ENCODE measurements at regions not wholly inside any gene's neighbourhood (a gene's known extent, or its start where the extent isn't known, plus 50 kb on each side); places are given as distances from the start of the nearest gene placed in this dataset.

DNA sequence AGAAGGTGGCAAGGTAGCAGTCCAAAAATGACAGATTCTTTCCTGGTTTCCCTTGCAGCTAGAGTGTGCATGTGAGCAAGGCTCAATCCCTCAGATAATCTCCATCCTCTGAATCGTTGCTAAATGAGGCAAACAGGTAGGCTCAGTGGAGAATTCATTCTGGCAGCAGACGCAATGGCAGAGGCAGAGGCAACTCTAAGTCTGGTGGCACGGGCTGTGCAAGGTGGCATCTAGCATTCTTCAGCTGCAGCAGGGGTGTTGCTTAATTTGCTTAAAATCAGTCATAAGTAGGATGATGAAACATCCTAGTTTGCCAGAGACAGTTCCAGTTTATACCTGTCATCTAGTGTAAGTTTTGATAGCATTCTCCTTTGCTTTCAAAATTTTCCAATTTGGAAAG, 391.1 kb upstream of the MEX3C start:
- TF ChIP-seq POLR2A (IDR thresholded peaks at IDR 0.05) (no peak), CTCF (IDR thresholded peaks at IDR 0.05) (no peak), EP300 (IDR thresholded peaks at IDR 0.05) (no peak)
- no peak overlapping the region for H3K27ac ChIP-seq
- no peaks in the 10 kb centered on the region for H3K9me3 ChIP-seq
- no peaks in the 10 kb centered on the region for H3K27me3 ChIP-seq
- no peak overlapping the region for H3K4me3 ChIP-seq
- no peak for DNase-seq
- intact Hi-C loops (cut with DNase I), result no loop called here
- no peaks in the 10 kb centered on the region for H3K36me3 ChIP-seq
- WGBS, 3 donors, result 59 to 79% (median 63%) methylated on average over 3 of the region's 3 CpGs
- no peaks in the 10 kb centered on the region for H3K4me1 ChIP-seq (ENCODE audit: insufficient read depth)

GRCh38 chr18:51593931-51594330, 396.4 kb upstream of the MEX3C start:
- Histone ChIP-seq H3K4me3 (no peak overlapping the region), H3K9me3 (peaks cover 0 to 5% of the 10 kb centered on the region in 2 donors), H3K27me3 (no peaks in the 10 kb centered on the region), H3K4me1 (ENCODE audit: insufficient read depth) (no peaks in the 10 kb centered on the region), H3K36me3 (no peaks in the 10 kb centered on the region), H3K27ac (no peak overlapping the region)
- TF ChIP-seq EP300 (IDR thresholded peaks at IDR 0.05) (no peak), POLR2A (IDR thresholded peaks at IDR 0.05) (no peak), CTCF (IDR thresholded peaks at IDR 0.05) (no peak)
- intact Hi-C loops (cut with DNase I), result no loop called here
- no peak for DNase-seq
- WGBS, 3 donors, result 65 to 77% (median 75%) methylated on average over 2 of the region's 2 CpGs

- no peaks in the 10 kb centered on the region for H3K36me3 ChIP-seq
- no peak overlapping the region for H3K27ac ChIP-seq
- no peak for DNase-seq
- no peaks in the 10 kb centered on the region for H3K9me3 ChIP-seq
- intact Hi-C loops (cut with DNase I), result no loop called here
- H3K4me3 ChIP-seq, result no peak overlapping the region
- no peaks in the 10 kb centered on the region for H3K27me3 ChIP-seq
- TF ChIP-seq CTCF (IDR thresholded peaks at IDR 0.05) (no peak), EP300 (IDR thresholded peaks at IDR 0.05) (no peak), POLR2A (IDR thresholded peaks at IDR 0.05) (no peak)
- no peaks in the 10 kb centered on the region for H3K4me1 ChIP-seq (ENCODE audit: insufficient read depth)
These were observed 405.6 kb upstream of the MEX3C start for GRCh38 chr18:51603111-51603510.

DNA sequence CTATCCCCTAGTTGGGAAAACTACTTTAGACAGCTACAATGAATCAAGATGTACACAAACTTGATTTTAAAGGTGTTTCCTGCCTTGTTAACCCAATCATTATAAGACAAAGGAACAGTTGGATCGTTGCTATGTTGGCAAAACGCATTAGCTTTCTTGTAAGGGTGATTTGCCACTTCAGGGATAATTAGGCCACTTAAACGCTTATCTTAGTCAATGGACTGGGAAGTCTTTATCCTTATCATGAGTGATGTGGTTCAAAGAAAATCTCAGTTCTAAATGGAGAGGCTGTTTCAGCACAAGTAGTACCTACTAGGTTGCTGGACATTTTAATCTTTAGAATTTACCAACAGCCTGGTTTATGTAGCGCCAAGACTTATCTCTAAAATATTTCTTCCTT, 406.1 kb upstream of the MEX3C start:
- H3K27ac ChIP-seq, result no peak overlapping the region
- DNase-seq, result no peak
- 61 to 66% (median 64%) methylated on average over 4 of the region's 4 CpGs for WGBS, 3 donors
- no peak for TF ChIP-seq POLR2A (IDR thresholded peaks at IDR 0.05)
- no peak for TF ChIP-seq EP300 (IDR thresholded peaks at IDR 0.05)
- TF ChIP-seq CTCF (IDR thresholded peaks at IDR 0.05), result no peak
- H3K27me3 ChIP-seq, result no peaks in the 10 kb centered on the region
- no peaks in the 10 kb centered on the region for H3K9me3 ChIP-seq
- H3K4me3 ChIP-seq, result no peak overlapping the region
- intact Hi-C loops (cut with DNase I), result no loop called here
- no peaks in the 10 kb centered on the region for H3K36me3 ChIP-seq
- no peaks in the 10 kb centered on the region for H3K4me1 ChIP-seq (ENCODE audit: insufficient read depth)

- Histone ChIP-seq H3K9me3 (no peaks in the 10 kb centered on the region), H3K36me3 (no peaks in the 10 kb centered on the region), H3K4me3 (no peak overlapping the region), H3K27me3 (no peaks in the 10 kb centered on the region), H3K4me1 (ENCODE audit: insufficient read depth) (no peaks in the 10 kb centered on the region), H3K27ac (no peak overlapping the region)
- TF ChIP-seq EP300 (IDR thresholded peaks at IDR 0.05), result no peak
- TF ChIP-seq CTCF (IDR thresholded peaks at IDR 0.05), result no peak
- intact Hi-C loops (cut with DNase I), result no loop called here
- WGBS, 3 donors, result 89 to 100% (median 93%) methylated on average over 1 of the region's 1 CpG
- no peak for DNase-seq
These were observed 413.0 kb upstream of the MEX3C start for GRCh38 chr18:51610481-51610880.

Measured in ovary (tissue), 7 donors.